Upper lobe of left lung (tissue), 4 donors: ENCODE measurements at regions not wholly inside any gene's neighbourhood (a gene's known extent, or its start where the extent isn't known, plus 50 kb on each side); places are given as distances from the start of the nearest gene placed in this dataset.

Experiments
- POLR2A ChIP-seq, 4 donors: fragments of 450-650 bp; IDR thresholded peaks; one replicate each; pipeline ENCODE4 v1.5.1; 2016 to 2017; ENCODE audit warnings: antibody characterized with exemption in 4 of 4, mild to moderate bottlenecking in 2 of 4
- POLR2AphosphoS5 ChIP-seq, 2 donors: sonication (generic); formaldehyde crosslinking; IDR thresholded peaks; one replicate each; pipeline ENCODE4 v1.5.1; 2017; ENCODE audit warnings: antibody characterized with exemption in 2 of 2
- TF ChIP-seq, protein P1 (sequence below), 6 experiments: fragments of 450-650 bp in 4 of 6; fragments of 200-600 bp in 2 of 6; sonication (generic) in 2 of 6; IDR thresholded peaks; one replicate each; pipeline ENCODE4 v1.5.1; 2016 to 2019; ENCODE audit warnings: antibody characterized with exemption in 6 of 6

DNA sequence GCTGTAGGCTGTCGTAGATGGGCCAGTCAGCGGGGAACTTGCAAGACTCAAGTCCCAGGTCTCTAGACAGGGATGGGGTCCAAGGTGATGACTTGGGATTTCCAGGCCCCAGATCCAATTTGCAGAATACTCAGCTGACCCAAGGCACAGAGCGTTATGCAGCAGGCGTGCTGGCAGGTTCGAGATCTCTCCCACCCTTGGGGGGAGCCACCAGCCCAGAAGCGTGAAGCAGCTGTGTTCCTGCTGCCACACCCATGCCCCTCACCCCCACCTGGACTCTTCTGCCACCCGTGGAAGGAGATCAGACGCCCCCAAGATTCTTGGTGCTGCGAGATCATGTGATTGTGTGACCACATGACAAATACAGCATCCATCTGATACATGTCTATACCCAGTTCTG is 142.6 kb downstream of the BRD1 start:
- TF ChIP-seq POLR2AphosphoS5 (IDR thresholded peaks at IDR 0.05) (no peak), POLR2A (IDR thresholded peaks at IDR 0.05) (no peak)
- TF ChIP-seq, protein P1, sequence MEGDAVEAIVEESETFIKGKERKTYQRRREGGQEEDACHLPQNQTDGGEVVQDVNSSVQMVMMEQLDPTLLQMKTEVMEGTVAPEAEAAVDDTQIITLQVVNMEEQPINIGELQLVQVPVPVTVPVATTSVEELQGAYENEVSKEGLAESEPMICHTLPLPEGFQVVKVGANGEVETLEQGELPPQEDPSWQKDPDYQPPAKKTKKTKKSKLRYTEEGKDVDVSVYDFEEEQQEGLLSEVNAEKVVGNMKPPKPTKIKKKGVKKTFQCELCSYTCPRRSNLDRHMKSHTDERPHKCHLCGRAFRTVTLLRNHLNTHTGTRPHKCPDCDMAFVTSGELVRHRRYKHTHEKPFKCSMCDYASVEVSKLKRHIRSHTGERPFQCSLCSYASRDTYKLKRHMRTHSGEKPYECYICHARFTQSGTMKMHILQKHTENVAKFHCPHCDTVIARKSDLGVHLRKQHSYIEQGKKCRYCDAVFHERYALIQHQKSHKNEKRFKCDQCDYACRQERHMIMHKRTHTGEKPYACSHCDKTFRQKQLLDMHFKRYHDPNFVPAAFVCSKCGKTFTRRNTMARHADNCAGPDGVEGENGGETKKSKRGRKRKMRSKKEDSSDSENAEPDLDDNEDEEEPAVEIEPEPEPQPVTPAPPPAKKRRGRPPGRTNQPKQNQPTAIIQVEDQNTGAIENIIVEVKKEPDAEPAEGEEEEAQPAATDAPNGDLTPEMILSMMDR (IDR thresholded peaks at IDR 0.05), result no peak
